ENCODE measurements at regions not wholly inside any gene's neighbourhood (a gene's known extent, or its start where the extent isn't known, plus 50 kb on each side); places are given as distances from the start of the nearest gene placed in this dataset.

GRCh38 chr18:65990174-65990690, 239.4 kb downstream of the CDH7 start:
- Mint-ChIP-seq H3K27me3 (peaks cover 3% of the 10 kb centered on the region), H3K4me1 (ENCODE audit: unreplicated experiment) (no peaks in the 10 kb centered on the region), H3K4me3 (no peak overlapping the region), H3K36me3 (no peaks in the 10 kb centered on the region), H3K27ac (no peak overlapping the region), H3K9me3 (no peaks in the 10 kb centered on the region)
- DNase-seq (ENCODE audit: extremely low spot score, unreplicated experiment): no peak
- TF ChIP-seq CTCF (conservative IDR thresholded peaks at IDR 0.05): no peak

- no peak for DNase-seq (ENCODE audit: extremely low spot score, unreplicated experiment)
- no peaks in the 10 kb centered on the region for H3K36me3 Mint-ChIP-seq
- H3K27ac Mint-ChIP-seq: no peak overlapping the region
- no peak overlapping the region for H3K4me3 Mint-ChIP-seq
- TF ChIP-seq CTCF (conservative IDR thresholded peaks at IDR 0.05): no peak
- H3K9me3 Mint-ChIP-seq: no peaks in the 10 kb centered on the region
- H3K27me3 Mint-ChIP-seq: peaks cover 3% of the 10 kb centered on the region
- no peaks in the 10 kb centered on the region for H3K4me1 Mint-ChIP-seq (ENCODE audit: unreplicated experiment)
Observed at GRCh38 chr18:65988972-65989371, 238.2 kb downstream of the CDH7 start.

GRCh38 chr18:65988386-65988785, 237.6 kb downstream of the CDH7 start:
- Mint-ChIP-seq H3K9me3 (no peaks in the 10 kb centered on the region), H3K4me1 (ENCODE audit: unreplicated experiment) (no peaks in the 10 kb centered on the region), H3K27ac (no peak overlapping the region), H3K4me3 (no peak overlapping the region), H3K36me3 (no peaks in the 10 kb centered on the region), H3K27me3 (peaks cover 3% of the 10 kb centered on the region)
- no peak for TF ChIP-seq CTCF (conservative IDR thresholded peaks at IDR 0.05)
- DNase-seq (ENCODE audit: extremely low spot score, unreplicated experiment): no peak

GRCh38 chr18:65983750-65984149, 232.9 kb downstream of the CDH7 start:
- H3K9me3 Mint-ChIP-seq: no peaks in the 10 kb centered on the region
- H3K4me1 Mint-ChIP-seq (ENCODE audit: unreplicated experiment): no peaks in the 10 kb centered on the region
- DNase-seq (ENCODE audit: extremely low spot score, unreplicated experiment): no peak
- no peak for TF ChIP-seq CTCF (conservative IDR thresholded peaks at IDR 0.05)
- no peak overlapping the region for H3K4me3 Mint-ChIP-seq
- H3K27me3 Mint-ChIP-seq: no peaks in the 10 kb centered on the region
- H3K27ac Mint-ChIP-seq: no peak overlapping the region
- H3K36me3 Mint-ChIP-seq: no peaks in the 10 kb centered on the region

- Mint-ChIP-seq H3K27me3 (no peaks in the 10 kb centered on the region), H3K4me3 (no peak overlapping the region), H3K36me3 (no peaks in the 10 kb centered on the region), H3K27ac (no peak overlapping the region), H3K9me3 (no peaks in the 10 kb centered on the region), H3K4me1 (ENCODE audit: unreplicated experiment) (no peaks in the 10 kb centered on the region)
- no peak for TF ChIP-seq CTCF (conservative IDR thresholded peaks at IDR 0.05)
- no peak for DNase-seq (ENCODE audit: extremely low spot score, unreplicated experiment)
Observed at GRCh38 chr18:65975536-65975935, 224.7 kb downstream of the CDH7 start.

DNA sequence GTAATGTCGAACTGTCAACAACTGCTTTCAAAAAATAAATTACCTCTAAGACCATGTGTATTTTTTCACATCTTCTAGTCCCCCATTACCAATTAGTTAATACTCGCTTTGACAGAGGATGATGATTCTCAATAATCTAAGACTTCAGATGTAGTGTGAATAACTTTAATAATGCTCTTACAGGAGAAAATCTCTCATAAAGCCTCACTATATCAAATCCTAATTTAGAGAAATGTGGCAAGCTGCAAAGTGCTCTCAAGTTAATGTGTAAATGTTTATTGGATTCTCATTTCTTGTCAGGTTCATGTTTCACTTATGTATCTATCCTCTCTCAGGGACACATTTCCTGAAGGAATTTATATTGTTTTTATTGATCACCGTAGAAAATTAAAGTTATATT, 223.9 kb downstream of the CDH7 start:
- no peak overlapping the region for H3K4me3 Mint-ChIP-seq
- H3K27me3 Mint-ChIP-seq: no peaks in the 10 kb centered on the region
- no peaks in the 10 kb centered on the region for H3K9me3 Mint-ChIP-seq
- H3K27ac Mint-ChIP-seq: no peak overlapping the region
- no peaks in the 10 kb centered on the region for H3K4me1 Mint-ChIP-seq (ENCODE audit: unreplicated experiment)
- no peaks in the 10 kb centered on the region for H3K36me3 Mint-ChIP-seq
- no peak for DNase-seq (ENCODE audit: extremely low spot score, unreplicated experiment)
- no peak for TF ChIP-seq CTCF (conservative IDR thresholded peaks at IDR 0.05)

All from type B pancreatic cell (in vitro differentiated cells).